ENCODE measurements at regions not wholly inside any gene's neighbourhood (a gene's known extent, or its start where the extent isn't known, plus 50 kb on each side); places are given as distances from the start of the nearest gene placed in this dataset.

- H3K14ac ChIP-seq (ENCODE audit: insufficient read length): no peak overlapping the region
- no peak overlapping the region for H3K4me2 ChIP-seq (ENCODE audit: insufficient read depth in 1 of 2, low read depth in 2 of 2, low read length in 2 of 2)
- TF ChIP-seq RAD21 (IDR thresholded peaks at IDR 0.05 in 1 of 2, conservative IDR thresholded peaks at IDR 0.05 in 1 of 2; ENCODE audit: low read depth in 2 of 2, low read length in 2 of 2): no peak
- TF ChIP-seq SUZ12 (IDR thresholded peaks at IDR 0.05; ENCODE audit: low read length): no peak
- TF ChIP-seq BCL11A (IDR thresholded peaks at IDR 0.05; ENCODE audit: low read depth in 2 of 2, low read length in 2 of 2): no peak
- TF ChIP-seq SIRT6 (IDR thresholded peaks at IDR 0.05; ENCODE audit: low read length): no peak
- TF ChIP-seq CHD1 (IDR thresholded peaks at IDR 0.05; ENCODE audit: low read depth, low read length): no peak
- TF ChIP-seq SIX5 (IDR thresholded peaks at IDR 0.05; ENCODE audit: low read depth, low read length): no peak
- no peak for TF ChIP-seq MAX (IDR thresholded peaks at IDR 0.05)
- H4K20me1 ChIP-seq (replicated peaks in 1 of 2; ENCODE audit: control insufficient read depth in 1 of 2, insufficient read depth in 2 of 2, low read length in 2 of 2): no peaks in the 10 kb centered on the region
- H3K23ac ChIP-seq (ENCODE audit: insufficient read length): no peak overlapping the region
- no peak overlapping the region for H3K27ac ChIP-seq (ENCODE audit: low read depth, low read length)
- H4K91ac ChIP-seq (replicated peaks; ENCODE audit: insufficient read length, low read length): no peak overlapping the region
- no peaks in the 10 kb centered on the region for H3K4me1 ChIP-seq (replicated peaks in 1 of 4; ENCODE audit: control insufficient read depth in 3 of 4, insufficient read depth in 4 of 4, low read length in 3 of 4)
- H3K79me1 ChIP-seq (ENCODE audit: low read depth, low read length): no peaks in the 10 kb centered on the region
- WGBS, 2 experiments (ENCODE audit: extremely low coverage in 1 of 2, insufficient coverage in 1 of 2, insufficient read length in 1 of 2, insufficient replicate concordance in 2 of 2, low coverage in 1 of 2, low lambda C conversion rate in 2 of 2, missing lambda C conversion rate in 1 of 2): 78% methylated on average over 2 of the region's 2 CpGs; no CpG with 5 or more reads in 1 of the 2 experiments
- H3K79me2 ChIP-seq (ENCODE audit: control insufficient read depth in 1 of 2, insufficient read depth in 2 of 2, low read length in 2 of 2): no peaks in the 10 kb centered on the region
- H3K56ac ChIP-seq (replicated peaks; ENCODE audit: insufficient read length, low read depth, low read length): no peak overlapping the region
- no peaks in the 10 kb centered on the region for H3K9me3 ChIP-seq (ENCODE audit: insufficient read depth in 2 of 2, low read depth in 1 of 2, low read length in 1 of 2)
- H2BK15ac ChIP-seq (ENCODE audit: low read length): no peak overlapping the region
- no peak overlapping the region for H2AFZ ChIP-seq (ENCODE audit: low read length)
- H3K36me3 ChIP-seq (ENCODE audit: control insufficient read depth in 2 of 4, insufficient read depth in 4 of 4, low read length in 3 of 4): no peaks in the 10 kb centered on the region
- POLR2A ChIA-PET (ENCODE audit: partially characterized antibody): no interaction called here
- CTCF ChIA-PET (ENCODE audit: partially characterized antibody): no interaction called here
- H3K4me3 ChIP-seq (ENCODE audit: extremely low read depth in 1 of 4, insufficient read depth in 2 of 4, low read depth in 3 of 4, low read length in 4 of 4): no peak overlapping the region
- no peak for FAIRE-seq
- H4K5ac ChIP-seq (ENCODE audit: insufficient read length, low read depth, low read length): no peak overlapping the region
- no peak overlapping the region for H4K8ac ChIP-seq (ENCODE audit: extremely low read depth, insufficient read depth, low read length)
- no peaks in the 10 kb centered on the region for H3K23me2 ChIP-seq (ENCODE audit: low read depth, low read length)
- H2AK5ac ChIP-seq (ENCODE audit: low read depth, low read length): no peak overlapping the region
- no peak for DNase-seq (ENCODE audit: low read depth in 1 of 2, low spot score in 2 of 2)
- H2BK20ac ChIP-seq (ENCODE audit: low read length): no peak overlapping the region
- H3K4ac ChIP-seq (replicated peaks; ENCODE audit: insufficient read length, low read depth, low read length): no peak overlapping the region
- no peak overlapping the region for H2BK120ac ChIP-seq (replicated peaks; ENCODE audit: low read depth, low read length)
- H2BK5ac ChIP-seq (ENCODE audit: low read depth, low read length): no peak overlapping the region
- no peak overlapping the region for H2BK12ac ChIP-seq (ENCODE audit: low read depth, low read length)
- no peak overlapping the region for H3K18ac ChIP-seq (ENCODE audit: extremely low read depth, low read length)
- no peaks in the 10 kb centered on the region for H3K27me3 ChIP-seq (replicated peaks in 1 of 4; ENCODE audit: control insufficient read depth in 3 of 4, extremely low read depth in 1 of 4, insufficient read depth in 3 of 4, low read length in 3 of 4)
- no peak overlapping the region for H3K9ac ChIP-seq (replicated peaks in 1 of 4; ENCODE audit: extremely low read depth in 1 of 4, low read depth in 3 of 4, low read length in 3 of 4)
Measured at GRCh38 chr9:28249424-28249823, 676.1 kb upstream of the C9orf72 start.
